ENCODE measurements at regions not wholly inside any gene's neighbourhood (a gene's known extent, or its start where the extent isn't known, plus 50 kb on each side); places are given as distances from the start of the nearest gene placed in this dataset.

DNA sequence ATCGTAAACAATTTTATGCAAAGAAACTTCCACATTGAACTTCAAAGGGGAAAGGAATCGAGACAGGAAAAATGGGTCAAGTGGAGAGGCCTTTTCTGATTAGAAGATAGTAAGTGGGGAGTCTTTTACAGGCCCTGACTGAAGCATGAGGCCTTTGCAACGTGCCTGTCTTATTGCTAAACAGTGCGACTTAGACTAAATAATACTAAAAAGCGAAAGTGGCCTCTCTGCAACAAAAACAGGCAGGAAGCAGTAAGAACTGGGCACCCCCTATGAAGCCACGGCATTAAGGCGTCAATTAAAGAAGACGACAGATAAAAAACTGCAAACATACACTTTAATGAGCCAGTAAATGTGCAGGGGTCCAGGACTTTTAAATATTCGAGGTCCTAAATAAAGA, 283.4 kb upstream of the GRIP1 start:
- no peak for DNase-seq (ENCODE audit: extremely low read depth, low read depth)
- TF ChIP-seq, protein P1, sequence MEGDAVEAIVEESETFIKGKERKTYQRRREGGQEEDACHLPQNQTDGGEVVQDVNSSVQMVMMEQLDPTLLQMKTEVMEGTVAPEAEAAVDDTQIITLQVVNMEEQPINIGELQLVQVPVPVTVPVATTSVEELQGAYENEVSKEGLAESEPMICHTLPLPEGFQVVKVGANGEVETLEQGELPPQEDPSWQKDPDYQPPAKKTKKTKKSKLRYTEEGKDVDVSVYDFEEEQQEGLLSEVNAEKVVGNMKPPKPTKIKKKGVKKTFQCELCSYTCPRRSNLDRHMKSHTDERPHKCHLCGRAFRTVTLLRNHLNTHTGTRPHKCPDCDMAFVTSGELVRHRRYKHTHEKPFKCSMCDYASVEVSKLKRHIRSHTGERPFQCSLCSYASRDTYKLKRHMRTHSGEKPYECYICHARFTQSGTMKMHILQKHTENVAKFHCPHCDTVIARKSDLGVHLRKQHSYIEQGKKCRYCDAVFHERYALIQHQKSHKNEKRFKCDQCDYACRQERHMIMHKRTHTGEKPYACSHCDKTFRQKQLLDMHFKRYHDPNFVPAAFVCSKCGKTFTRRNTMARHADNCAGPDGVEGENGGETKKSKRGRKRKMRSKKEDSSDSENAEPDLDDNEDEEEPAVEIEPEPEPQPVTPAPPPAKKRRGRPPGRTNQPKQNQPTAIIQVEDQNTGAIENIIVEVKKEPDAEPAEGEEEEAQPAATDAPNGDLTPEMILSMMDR (IDR thresholded peaks at IDR 0.05; ENCODE audit: low read depth, low read length) = no peak

DNA sequence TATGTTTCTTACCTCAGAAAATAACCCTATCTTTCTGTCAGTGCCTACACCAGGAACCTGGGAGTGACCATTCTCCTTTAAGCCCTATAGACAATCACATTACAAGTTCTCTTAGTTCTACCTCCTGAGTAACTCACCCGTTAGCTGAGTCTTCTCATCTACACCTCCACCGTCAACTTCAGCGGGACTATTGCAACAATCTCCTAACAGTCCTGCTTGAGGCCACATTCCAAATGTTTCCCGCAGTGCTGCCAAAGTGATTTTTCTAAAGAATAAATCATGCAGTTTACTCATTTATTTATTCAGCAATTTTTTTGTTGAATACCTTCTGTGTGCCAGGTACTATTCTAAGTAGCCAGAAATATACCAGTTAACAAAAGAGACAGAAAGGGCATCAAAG, 285.0 kb upstream of the GRIP1 start:
- TF ChIP-seq, protein P1 (IDR thresholded peaks at IDR 0.05; ENCODE audit: low read depth, low read length) = no peak

DNA sequence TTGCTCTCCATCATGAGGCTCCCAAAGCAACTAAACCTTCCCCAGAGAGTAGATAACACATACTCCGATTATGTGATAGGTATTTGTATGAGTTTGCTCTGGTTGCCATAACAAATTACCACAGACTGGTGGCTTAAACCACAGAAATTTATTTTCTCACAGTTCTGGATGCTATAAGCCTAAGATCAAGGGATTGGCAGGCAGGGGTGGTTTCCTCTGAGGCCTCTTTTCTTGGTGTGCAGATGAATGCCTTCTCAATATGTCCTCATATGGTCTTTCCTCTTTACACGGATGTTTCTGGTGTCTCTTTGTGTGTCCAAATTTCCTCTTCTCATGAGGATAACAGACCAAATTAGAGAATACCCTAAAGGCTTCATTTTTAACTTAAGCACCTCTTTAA, 285.8 kb upstream of the GRIP1 start:
- TF ChIP-seq, protein P1 (IDR thresholded peaks at IDR 0.05; ENCODE audit: low read depth, low read length) = no peak
- DNase-seq (ENCODE audit: extremely low read depth, low read depth) = no peak

More for the DNA sequence above, 285.0 kb upstream of the GRIP1 start:
- DNase-seq (ENCODE audit: extremely low read depth, low read depth) = no peak

DNA sequence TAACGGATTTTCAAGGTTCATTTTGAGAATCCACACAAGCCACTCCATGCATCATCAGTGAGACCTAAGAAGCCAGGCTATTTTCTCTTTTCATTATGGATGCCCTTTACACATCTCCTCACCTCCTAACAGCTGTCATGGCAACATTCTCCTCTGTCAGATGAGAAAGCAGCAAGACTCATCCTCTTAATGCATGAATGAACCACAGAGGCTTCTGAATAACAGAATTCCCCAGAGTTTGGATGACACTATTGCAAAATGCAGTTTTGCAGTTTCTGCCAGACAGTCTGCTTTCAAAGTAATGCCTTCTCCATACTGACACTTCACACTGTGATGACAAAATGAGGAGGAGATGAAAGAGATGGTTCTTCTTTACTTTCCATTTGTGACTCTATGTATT, 286.7 kb upstream of the GRIP1 start:
- DNase-seq (ENCODE audit: extremely low read depth, low read depth) = no peak
- TF ChIP-seq, protein P1 (IDR thresholded peaks at IDR 0.05; ENCODE audit: low read depth, low read length) = no peak

DNA sequence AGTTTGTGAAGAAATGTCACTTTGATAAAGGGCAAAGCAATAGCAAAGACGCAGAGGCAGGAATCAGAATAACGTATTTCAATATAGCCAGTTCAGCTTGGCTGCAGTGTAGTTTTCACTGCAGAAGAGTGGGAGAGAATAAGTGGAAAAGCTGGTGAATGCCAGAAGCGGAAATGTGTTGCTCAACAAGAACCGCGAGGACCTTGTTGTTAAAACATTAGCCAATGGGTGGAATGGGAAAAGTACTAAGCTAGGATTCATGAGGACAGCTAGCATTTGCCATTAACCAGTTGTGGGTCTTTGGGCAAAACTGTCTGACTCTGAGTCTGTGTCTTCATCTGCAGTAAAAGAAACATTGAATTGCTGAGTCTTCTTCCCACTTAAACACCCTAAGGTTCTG, 292.9 kb upstream of the GRIP1 start:
- no peak for DNase-seq (ENCODE audit: extremely low read depth, low read depth)
- TF ChIP-seq, protein P1 (IDR thresholded peaks at IDR 0.05; ENCODE audit: low read depth, low read length) = no peak

DNA sequence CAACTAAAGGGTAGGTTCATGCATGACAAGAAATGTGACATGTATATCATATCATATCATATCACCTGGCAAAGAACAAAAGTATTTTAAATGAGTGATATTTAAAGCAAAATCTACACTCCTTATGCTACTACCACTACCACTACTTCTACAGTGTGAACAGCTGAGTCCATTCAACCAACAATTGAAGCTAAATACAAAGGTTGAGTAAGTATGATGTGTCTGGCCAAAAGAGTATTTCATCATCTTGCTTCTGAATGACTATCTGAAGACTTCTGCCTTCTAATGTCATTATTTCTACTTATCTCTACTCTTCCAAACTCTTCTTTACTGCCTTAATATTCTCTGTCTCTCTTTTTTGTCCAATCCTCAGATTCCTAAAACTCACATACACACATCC, 292.6 kb upstream of the CAND1 start:
- TF ChIP-seq, protein P1 (IDR thresholded peaks at IDR 0.05; ENCODE audit: low read depth, low read length) = no peak
- no peak for DNase-seq (ENCODE audit: extremely low read depth, low read depth)

DNA sequence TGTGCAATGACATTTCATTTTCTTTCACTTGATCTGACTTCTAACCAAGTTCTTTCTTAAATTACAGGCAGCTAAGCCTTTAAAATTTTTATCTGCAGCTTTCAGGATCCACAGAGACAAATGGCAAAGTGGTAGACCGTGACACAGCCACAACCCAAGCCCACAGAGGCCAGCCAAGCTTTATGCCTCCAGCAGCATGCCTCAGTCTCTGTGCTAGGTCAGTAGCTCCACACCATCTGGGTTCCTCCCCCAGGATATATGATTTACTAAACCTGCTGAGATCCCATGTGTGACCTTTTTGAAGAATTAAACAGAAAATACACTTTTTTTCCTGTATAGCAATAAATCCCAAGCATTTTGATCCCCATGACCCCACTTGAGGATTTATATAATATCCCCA, 290.4 kb upstream of the CAND1 start:
- TF ChIP-seq, protein P1 (IDR thresholded peaks at IDR 0.05; ENCODE audit: low read depth, low read length) = no peak
- DNase-seq (ENCODE audit: extremely low read depth, low read depth) = no peak
